ENCODE measurements at regions not wholly inside any gene's neighbourhood (a gene's known extent, or its start where the extent isn't known, plus 50 kb on each side); places are given as distances from the start of the nearest gene placed in this dataset.

DNA sequence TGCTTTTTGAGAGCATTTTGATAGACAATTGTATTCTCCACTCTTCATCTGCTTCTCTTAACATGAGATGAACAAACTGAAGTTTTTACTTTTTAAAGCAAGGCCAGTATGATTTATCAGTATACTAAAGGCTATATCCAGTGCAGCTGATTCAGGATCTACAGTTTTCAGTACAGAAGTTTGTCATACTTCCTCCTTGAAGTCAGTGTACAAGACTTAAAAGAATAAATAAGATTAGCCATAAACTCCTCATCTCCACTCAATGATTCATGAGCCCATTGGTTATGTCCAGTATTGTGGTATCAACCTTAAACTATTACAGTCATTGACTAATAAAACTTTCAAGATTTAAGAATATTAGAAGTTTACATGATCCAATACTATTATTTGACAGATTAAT is 374.8 kb upstream of the EPHA7 start:
- TF ChIP-seq, protein P1, sequence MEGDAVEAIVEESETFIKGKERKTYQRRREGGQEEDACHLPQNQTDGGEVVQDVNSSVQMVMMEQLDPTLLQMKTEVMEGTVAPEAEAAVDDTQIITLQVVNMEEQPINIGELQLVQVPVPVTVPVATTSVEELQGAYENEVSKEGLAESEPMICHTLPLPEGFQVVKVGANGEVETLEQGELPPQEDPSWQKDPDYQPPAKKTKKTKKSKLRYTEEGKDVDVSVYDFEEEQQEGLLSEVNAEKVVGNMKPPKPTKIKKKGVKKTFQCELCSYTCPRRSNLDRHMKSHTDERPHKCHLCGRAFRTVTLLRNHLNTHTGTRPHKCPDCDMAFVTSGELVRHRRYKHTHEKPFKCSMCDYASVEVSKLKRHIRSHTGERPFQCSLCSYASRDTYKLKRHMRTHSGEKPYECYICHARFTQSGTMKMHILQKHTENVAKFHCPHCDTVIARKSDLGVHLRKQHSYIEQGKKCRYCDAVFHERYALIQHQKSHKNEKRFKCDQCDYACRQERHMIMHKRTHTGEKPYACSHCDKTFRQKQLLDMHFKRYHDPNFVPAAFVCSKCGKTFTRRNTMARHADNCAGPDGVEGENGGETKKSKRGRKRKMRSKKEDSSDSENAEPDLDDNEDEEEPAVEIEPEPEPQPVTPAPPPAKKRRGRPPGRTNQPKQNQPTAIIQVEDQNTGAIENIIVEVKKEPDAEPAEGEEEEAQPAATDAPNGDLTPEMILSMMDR (IDR thresholded peaks at IDR 0.05) = no peak
- no peak for TF ChIP-seq POLR2A (IDR thresholded peaks at IDR 0.05)
